HCT116 (cell line): ENCODE measurements at regions not wholly inside any gene's neighbourhood (a gene's known extent, or its start where the extent isn't known, plus 50 kb on each side); places are given as distances from the start of the nearest gene placed in this dataset.

Source experiments
- ATAC-seq: fragments of 200-7000 bp; cut with Tn5 transposase; 2 replicates; pipeline ENCODE4 v1.9.1; 2020; ENCODE audit warnings: mild to moderate bottlenecking, moderate library complexity
- BruUV-seq: library from RNA; stranded (reverse); fragments of 400-500 nt; replicated peaks from 2 replicates; lab custom pipeline; 2021; lab: Mats Ljungman, UMichigan
- CTCF ChIA-PET: fragments of 300-600 bp; sonication (Branson Sonifier 250); formaldehyde crosslinking; loops from one replicate; lab custom pipeline; 2021; ENCODE audit warnings: antibody characterized with exemption; lab: Charles Lee
- POLR2A ChIA-PET: fragments of 300-600, 350-600 bp; sonication (Branson Sonifier 250); formaldehyde crosslinking; loops from one replicate; lab custom pipeline; 2021; ENCODE audit warnings: antibody characterized with exemption; lab: Charles Lee
- RAD21 ChIA-PET, 2 experiments: fragments of 300-600 bp; sonication (Branson Sonifier 250); formaldehyde crosslinking; loops; one replicate each; lab custom pipeline; 2023; ENCODE audit warnings: low total read pairs in 2 of 2; ENCODE audit not compliant: uncharacterized antibody in 2 of 2, unreplicated experiment in 2 of 2, low non-redundant PET in 1 of 2; lab: Charles Lee
- DNase-seq: peaks from one replicate; pipeline ENCODE4 v3.0.0-alpha.2; 2010; ENCODE audit warnings: low read depth, low spot score
- H2AFZ ChIP-seq: fragments of 200-600 bp; shearing (Covaris generic), sonication (generic); 2 replicates; pipeline ENCODE4 v1.6.1; 2017; ENCODE audit warnings: low read depth, mixed run types, mixed read lengths, antibody characterized with exemption, low read length; ENCODE audit not compliant: poor library complexity, severe bottlenecking
- H3K27ac ChIP-seq: 2 replicates; pipeline ENCODE4 v1.5.1; 2012; ENCODE audit warnings: low read depth, low read length
- H3K27me3 ChIP-seq: fragments of 200-600 bp; sonication (generic); 2 replicates; pipeline ENCODE4 v1.6.1; 2016; ENCODE audit warnings: mixed run types, low read length, mixed read lengths; ENCODE audit not compliant: insufficient read depth
- H3K36me3 ChIP-seq, 2 experiments: fragments of 200-500 bp in 1 of 2; fragments of 200-600 bp in 1 of 2; sonication (Bioruptor generic) in 1 of 2; sonication (generic) in 1 of 2; 2 replicates each; pipeline versions ENCODE4 v1.5.1 to v1.6.1; 2014 to 2016; ENCODE audit warnings: low read length in 2 of 2, inconsistent platforms in 1 of 2, mixed read lengths in 1 of 2, mixed run types in 1 of 2; ENCODE audit not compliant: insufficient read depth in 2 of 2, control insufficient read depth in 1 of 2
- H3K4me1 ChIP-seq, 2 experiments: fragments of 200-600 bp in 1 of 2; sonication (generic) in 1 of 2; 2 replicates each; pipeline versions ENCODE4 v1.5.1 to v1.6.1; 2012 to 2017; ENCODE audit warnings: low read length in 2 of 2, inconsistent platforms in 1 of 2, mild to moderate bottlenecking in 1 of 2, mixed read lengths in 1 of 2, mixed run types in 1 of 2, moderate library complexity in 1 of 2; ENCODE audit not compliant: insufficient read depth in 2 of 2, control insufficient read depth in 1 of 2
- H3K4me2 ChIP-seq: fragments of 200-600 bp; sonication (generic); 2 replicates; pipeline ENCODE4 v1.6.1; 2017; ENCODE audit warnings: mixed run types, low read length, mixed read lengths
- H3K4me3 ChIP-seq, 2 experiments: fragments of 200-600 bp in 1 of 2; sonication (generic) in 1 of 2; replicated peaks in 1 of 2; 2 replicates each; pipeline ENCODE4 v1.5.1; 2011 to 2016; ENCODE audit warnings: low read length in 2 of 2, control low read depth in 1 of 2, low read depth in 1 of 2, mild to moderate bottlenecking in 1 of 2, mixed read lengths in 1 of 2, mixed run types in 1 of 2
- H3K79me2 ChIP-seq: fragments of 200-600 bp; sonication (generic); 2 replicates; pipeline ENCODE4 v1.6.1; 2017; ENCODE audit warnings: mild to moderate bottlenecking, mixed run types, low read length, moderate library complexity, mixed read lengths; ENCODE audit not compliant: insufficient read depth
- H3K9ac ChIP-seq: fragments of 200-600 bp; sonication (generic); 2 replicates; pipeline ENCODE4 v1.6.1; 2016; ENCODE audit warnings: low read length, mixed read lengths
- H3K9me2 ChIP-seq: fragments of 200-600 bp; sonication (generic), shearing (Covaris generic); 2 replicates; pipeline ENCODE4 v1.6.1; 2017; ENCODE audit warnings: mixed run types, mild to moderate bottlenecking, moderate library complexity; ENCODE audit not compliant: insufficient read depth
- H3K9me3 ChIP-seq, 2 experiments: fragments of 200-500 bp in 1 of 2; fragments of 200-600 bp in 1 of 2; sonication (Bioruptor generic) in 1 of 2; sonication (generic) in 1 of 2; 2 replicates each; pipeline ENCODE4 v1.6.1; 2014 to 2017; ENCODE audit warnings: low read length in 2 of 2, mixed read lengths in 2 of 2, inconsistent platforms in 1 of 2, low read depth in 1 of 2, mild to moderate bottlenecking in 1 of 2, mixed run types in 1 of 2, moderate library complexity in 1 of 2; ENCODE audit not compliant: control insufficient read depth in 1 of 2, insufficient read depth in 1 of 2
- H4K20me1 ChIP-seq: fragments of 200-600 bp; sonication (generic), shearing (Covaris generic); 2 replicates; pipeline ENCODE4 v1.6.1; 2017; ENCODE audit warnings: mixed run types, mild to moderate bottlenecking, moderate library complexity; ENCODE audit not compliant: insufficient read depth
- CEBPB ChIP-seq: IDR thresholded peaks from 2 replicates; pipeline ENCODE4 v1.6.1; 2012; ENCODE audit warnings: low read depth
- ELF1 ChIP-seq: IDR thresholded peaks from 2 replicates; pipeline ENCODE4 v1.6.1; 2012; ENCODE audit warnings: low read depth, borderline replicate concordance
- EZH2phosphoT487 ChIP-seq: fragments of 200-600 bp; IDR thresholded peaks from 2 replicates; pipeline ENCODE4 v1.6.1; 2018; ENCODE audit warnings: antibody characterized with exemption, borderline replicate concordance
- POLR2AphosphoS5 ChIP-seq: IDR thresholded peaks from 2 replicates; pipeline ENCODE4 v1.6.1; 2011; ENCODE audit warnings: mild to moderate bottlenecking, low read depth, low read length, moderate library complexity
- SIN3A ChIP-seq: IDR thresholded peaks from 2 replicates; pipeline ENCODE4 v1.6.1; 2012; ENCODE audit warnings: low read depth
- SP1 ChIP-seq: IDR thresholded peaks from 2 replicates; pipeline ENCODE4 v1.6.1; 2012; ENCODE audit warnings: low read depth
- SRF ChIP-seq: IDR thresholded peaks from 2 replicates; pipeline ENCODE4 v1.6.1; 2012; ENCODE audit warnings: low read depth
- TCF7L2 ChIP-seq: IDR thresholded peaks from 2 replicates; pipeline ENCODE4 v1.7.0; 2011; ENCODE audit warnings: borderline replicate concordance, inconsistent platforms; ENCODE audit not compliant: insufficient read depth, insufficient read length; ENCODE audit errors: extremely low read depth
- ZFX ChIP-seq: fragments of 450-650 bp; IDR thresholded peaks from 2 replicates; pipeline ENCODE4 v1.6.1; 2017
- intact Hi-C: fragments of 100-400 bp; cut with micrococcal nuclease; formaldehyde crosslinking; loops from 2 replicates; pipeline ENCODE4 v1.10.0; 2022
- TF ChIP-seq, protein P1 (sequence below): IDR thresholded peaks from 2 replicates; pipeline ENCODE4 v1.6.1; 2012; ENCODE audit warnings: low read depth

- ATAC-seq (no peak), DNase-seq (no peak)
- Histone ChIP-seq H2AFZ (no peak overlapping the region), H3K27ac (no peak overlapping the region), H3K4me2 (no peak overlapping the region), H3K36me3 (no peaks in the 10 kb centered on the region), H3K27me3 (no peaks in the 10 kb centered on the region), H3K4me1 (no peaks in the 10 kb centered on the region), H4K20me1 (no peaks in the 10 kb centered on the region), H3K4me3 (no peak overlapping the region), H3K9ac (no peak overlapping the region), H3K9me3 (no peaks in the 10 kb centered on the region), H3K9me2 (no peaks in the 10 kb centered on the region), H3K79me2 (no peaks in the 10 kb centered on the region)
- no TSS peak for BruUV-seq
- POLR2A ChIA-PET: no interaction called here
- TF ChIP-seq ZFX (no peak), TCF7L2 (no peak), SRF (no peak)
- RAD21 ChIA-PET: no interaction called here
- CTCF ChIA-PET: no interaction called here
- intact Hi-C loops: no loop called here
Measured at GRCh38 chr6:11356404-11357155, 124.1 kb upstream of the NEDD9 start.

GRCh38 chr6:11353921-11354389 is 121.5 kb upstream of the NEDD9 start:
- H3K9ac ChIP-seq: no peak overlapping the region
- no peak overlapping the region for H3K4me3 ChIP-seq
- ChIA-PET CTCF (no interaction called here), POLR2A (no interaction called here), RAD21 (no interaction called here)
- no peaks in the 10 kb centered on the region for H4K20me1 ChIP-seq
- H3K36me3 ChIP-seq: no peaks in the 10 kb centered on the region
- intact Hi-C loops: no loop called here
- no peak for ATAC-seq
- TF ChIP-seq, protein P1, sequence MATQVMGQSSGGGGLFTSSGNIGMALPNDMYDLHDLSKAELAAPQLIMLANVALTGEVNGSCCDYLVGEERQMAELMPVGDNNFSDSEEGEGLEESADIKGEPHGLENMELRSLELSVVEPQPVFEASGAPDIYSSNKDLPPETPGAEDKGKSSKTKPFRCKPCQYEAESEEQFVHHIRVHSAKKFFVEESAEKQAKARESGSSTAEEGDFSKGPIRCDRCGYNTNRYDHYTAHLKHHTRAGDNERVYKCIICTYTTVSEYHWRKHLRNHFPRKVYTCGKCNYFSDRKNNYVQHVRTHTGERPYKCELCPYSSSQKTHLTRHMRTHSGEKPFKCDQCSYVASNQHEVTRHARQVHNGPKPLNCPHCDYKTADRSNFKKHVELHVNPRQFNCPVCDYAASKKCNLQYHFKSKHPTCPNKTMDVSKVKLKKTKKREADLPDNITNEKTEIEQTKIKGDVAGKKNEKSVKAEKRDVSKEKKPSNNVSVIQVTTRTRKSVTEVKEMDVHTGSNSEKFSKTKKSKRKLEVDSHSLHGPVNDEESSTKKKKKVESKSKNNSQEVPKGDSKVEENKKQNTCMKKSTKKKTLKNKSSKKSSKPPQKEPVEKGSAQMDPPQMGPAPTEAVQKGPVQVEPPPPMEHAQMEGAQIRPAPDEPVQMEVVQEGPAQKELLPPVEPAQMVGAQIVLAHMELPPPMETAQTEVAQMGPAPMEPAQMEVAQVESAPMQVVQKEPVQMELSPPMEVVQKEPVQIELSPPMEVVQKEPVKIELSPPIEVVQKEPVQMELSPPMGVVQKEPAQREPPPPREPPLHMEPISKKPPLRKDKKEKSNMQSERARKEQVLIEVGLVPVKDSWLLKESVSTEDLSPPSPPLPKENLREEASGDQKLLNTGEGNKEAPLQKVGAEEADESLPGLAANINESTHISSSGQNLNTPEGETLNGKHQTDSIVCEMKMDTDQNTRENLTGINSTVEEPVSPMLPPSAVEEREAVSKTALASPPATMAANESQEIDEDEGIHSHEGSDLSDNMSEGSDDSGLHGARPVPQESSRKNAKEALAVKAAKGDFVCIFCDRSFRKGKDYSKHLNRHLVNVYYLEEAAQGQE: no peak
- TF ChIP-seq POLR2AphosphoS5 (no peak), TCF7L2 (no peak), CEBPB (no peak), SRF (no peak), ELF1 (no peak), SIN3A (no peak), EZH2phosphoT487 (no peak), SP1 (no peak)
- H3K27ac ChIP-seq: no peak overlapping the region
- no peak for DNase-seq
- H3K9me3 ChIP-seq: no peaks in the 10 kb centered on the region
- H3K27me3 ChIP-seq: no peaks in the 10 kb centered on the region
- no peaks in the 10 kb centered on the region for H3K4me1 ChIP-seq
- H2AFZ ChIP-seq: no peak overlapping the region
- H3K4me2 ChIP-seq: no peak overlapping the region
- H3K9me2 ChIP-seq: no peaks in the 10 kb centered on the region
- H3K79me2 ChIP-seq: no peaks in the 10 kb centered on the region
- BruUV-seq: no TSS peak
